NCI-H2107 treated with DMSO at 0.1 percent for 48 hours (cell line): ENCODE measurements at regions not wholly inside any gene's neighbourhood (a gene's known extent, or its start where the extent isn't known, plus 50 kb on each side); places are given as distances from the start of the nearest gene placed in this dataset.
"Not testable (repeated sequence)": the region's sequence is repeated elsewhere in the genome, so short reads cannot be mapped to it uniquely, and the experiment has no call there.

Experiments
- DNase-seq: peaks from one replicate; lab custom pipeline; 2025; ENCODE audit not compliant: unreplicated experiment; lab: John Stamatoyannopoulos, UW

GRCh38 chr12:89191597-89191996 lies 160.7 kb downstream of the DUSP6 start:
- not testable (repeated sequence) for DNase-seq

GRCh38 chr12:89189448-89189847 lies 162.9 kb downstream of the DUSP6 start:
- DNase-seq: no peak

- no peak for DNase-seq
Observed at GRCh38 chr12:89187507-89187906, 164.8 kb downstream of the DUSP6 start.

- no peak for DNase-seq
Observed at GRCh38 chr12:89185889-89186288, 166.4 kb downstream of the DUSP6 start.

- DNase-seq: no peak
Observed at GRCh38 chr12:89185181-89185580, 167.1 kb downstream of the DUSP6 start.

GRCh38 chr12:89183985-89184435 lies 168.3 kb downstream of the DUSP6 start:
- no peak for DNase-seq

- DNase-seq: no peak
Observed at GRCh38 chr12:89181271-89181920, 170.9 kb downstream of the DUSP6 start.

- DNase-seq: no peak
Observed at GRCh38 chr12:89180496-89180895, 171.8 kb downstream of the DUSP6 start.

GRCh38 chr12:89179983-89180382 lies 172.3 kb downstream of the DUSP6 start:
- peak; percentile 22 for DNase-seq

- no peak for DNase-seq
Observed at GRCh38 chr12:89179245-89179644, 173.1 kb downstream of the DUSP6 start.

- no peak for DNase-seq
Observed at GRCh38 chr12:89177802-89178395, 174.4 kb downstream of the DUSP6 start.

- no peak for DNase-seq
Observed at GRCh38 chr12:89176676-89177075, 175.6 kb downstream of the DUSP6 start.

- no peak for DNase-seq
Observed at GRCh38 chr12:89173678-89174077, 178.6 kb downstream of the DUSP6 start.

GRCh38 chr12:89173096-89173495 lies 179.2 kb downstream of the DUSP6 start:
- no peak for DNase-seq

GRCh38 chr12:89172224-89172623 lies 180.1 kb downstream of the DUSP6 start:
- DNase-seq: no peak

- DNase-seq: no peak
Observed at GRCh38 chr12:89169321-89169720, 183.0 kb downstream of the DUSP6 start.

- no peak for DNase-seq
Observed at GRCh38 chr12:89167986-89168385, 184.3 kb downstream of the DUSP6 start.

GRCh38 chr12:89166525-89166934 lies 185.8 kb downstream of the DUSP6 start:
- no peak for DNase-seq

GRCh38 chr12:89166121-89166520 lies 186.2 kb downstream of the DUSP6 start:
- DNase-seq: no peak

- DNase-seq: no peak
Observed at GRCh38 chr12:89165703-89166102, 186.6 kb downstream of the DUSP6 start.

- DNase-seq: no peak
Observed at GRCh38 chr12:89163918-89164317, 188.4 kb downstream of the DUSP6 start.

GRCh38 chr12:89162589-89163261 lies 189.6 kb downstream of the DUSP6 start:
- no peak for DNase-seq
